Esophagus muscularis mucosa (tissue), 4 donors: ENCODE measurements at regions not wholly inside any gene's neighbourhood (a gene's known extent, or its start where the extent isn't known, plus 50 kb on each side); places are given as distances from the start of the nearest gene placed in this dataset.

Experiments used
- CTCF ChIP-seq, 3 experiments: fragments of 200-600 bp in 2 of 3; fragments of 450-650 bp in 1 of 3; sonication (generic) in 2 of 3; IDR thresholded peaks; one replicate each; pipeline ENCODE4 v1.5.1; 2017 to 2019; ENCODE audit warnings: antibody characterized with exemption in 3 of 3, mild to moderate bottlenecking in 2 of 3, moderate library complexity in 1 of 3
- EP300 ChIP-seq: sonication (generic); formaldehyde crosslinking; IDR thresholded peaks from one replicate; pipeline ENCODE4 v1.6.1; 2017; ENCODE audit warnings: antibody characterized with exemption
- POLR2A ChIP-seq: fragments of 450-650 bp; IDR thresholded peaks from one replicate; pipeline ENCODE4 v1.6.1; 2017; ENCODE audit warnings: antibody characterized with exemption, moderate library complexity, mild to moderate bottlenecking, low read depth
- POLR2AphosphoS5 ChIP-seq, 2 donors: sonication (generic); formaldehyde crosslinking; IDR thresholded peaks; one replicate each; pipeline ENCODE4 v1.6.1; 2017; ENCODE audit warnings: antibody characterized with exemption in 2 of 2

GRCh38 chr17:12605222-12605621 is 60.5 kb upstream of the MYOCD start:
- TF ChIP-seq CTCF (IDR thresholded peaks at IDR 0.05) (no peak), POLR2AphosphoS5 (IDR thresholded peaks at IDR 0.05) (no peak), EP300 (no peak), POLR2A (no peak)
